ENCODE measurements at regions not wholly inside any gene's neighbourhood (a gene's known extent, or its start where the extent isn't known, plus 50 kb on each side); places are given as distances from the start of the nearest gene placed in this dataset.

DNA sequence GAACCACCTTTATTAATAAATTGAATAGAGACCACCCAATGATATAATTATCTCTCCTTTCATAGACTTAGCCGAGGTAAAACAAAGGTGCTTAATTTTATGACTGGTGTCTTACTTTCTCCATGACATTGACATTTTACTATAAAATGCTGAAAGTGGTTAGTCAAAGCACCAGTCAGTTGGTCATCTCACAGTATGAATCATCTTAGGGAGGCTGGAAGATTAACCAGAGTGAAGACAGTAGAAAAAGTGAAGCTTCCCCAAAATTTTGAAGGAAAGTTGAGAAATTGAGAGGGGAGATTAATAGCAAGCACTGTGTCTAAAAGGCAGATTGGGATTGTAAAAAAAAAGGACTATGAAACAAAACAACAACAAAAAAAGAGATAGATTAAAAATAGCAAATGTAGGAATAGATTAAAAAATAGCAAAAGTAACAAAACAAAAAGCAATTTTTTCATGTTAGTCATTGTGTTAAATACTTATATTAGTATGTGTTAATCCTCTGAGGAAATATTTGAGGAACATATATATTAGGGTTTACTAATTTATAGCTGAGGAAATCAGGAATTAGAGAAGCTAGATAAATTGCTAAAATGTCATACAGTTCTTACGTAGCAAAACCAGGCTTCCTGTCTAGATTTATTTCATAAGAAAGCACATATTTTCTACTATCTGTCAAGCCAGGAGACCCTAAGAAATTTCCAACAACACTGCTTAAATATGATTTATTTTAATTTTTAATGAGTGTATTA, 557.3 kb upstream of the ANO5 start:
- H3K4me2 ChIP-seq (ENCODE audit: insufficient read depth, low read length): no peak overlapping the region
- 3% methylated on average over 2 of the region's 2 CpGs for WGBS (ENCODE audit: insufficient coverage, low coverage, missing lambda C conversion rate)
- H3K27ac ChIP-seq (ENCODE audit: extremely low read depth, low read depth, low read length): no peak overlapping the region
- ChIA-PET POLR2A (no interaction called here), CTCF (ENCODE audit: low intra/inter-chr PET ratio) (no interaction called here)
- H4K20me1 ChIP-seq (replicated peaks; ENCODE audit: control insufficient read depth, insufficient read depth, low read length): no peaks in the 10 kb centered on the region
- no peaks in the 10 kb centered on the region for H3K4me1 ChIP-seq (replicated peaks in 1 of 2; ENCODE audit: control insufficient read depth in 2 of 2, insufficient read depth in 2 of 2, low read length in 2 of 2)
- DNase-seq (ENCODE audit: extremely low read depth in 1 of 4, low spot score in 3 of 4) (no peak), ATAC-seq (no peak), FAIRE-seq (no peak)
- intact Hi-C loops (cut with micrococcal nuclease) (no loop called here), in situ Hi-C loops (cut with MboI) (no loop called here)
- no peaks in the 10 kb centered on the region for H3K79me2 ChIP-seq (ENCODE audit: control insufficient read depth, insufficient read depth, low read length)
- H3K27me3 ChIP-seq (ENCODE audit: control insufficient read depth in 2 of 2, insufficient read depth in 2 of 2, low read length in 2 of 2): no peaks in the 10 kb centered on the region
- no peaks in the 10 kb centered on the region for H3K36me3 ChIP-seq (ENCODE audit: control insufficient read depth, insufficient read depth, low read length)
- H3K4me3 ChIP-seq: no peak overlapping the region
- H2AFZ ChIP-seq (ENCODE audit: low read depth, low read length): no peak overlapping the region
- H3K9me3 ChIP-seq (replicated peaks; ENCODE audit: control insufficient read depth, insufficient read depth, low read depth, low read length): no peaks in the 10 kb centered on the region; the same call in 1 of the 2 replicates
- no peaks in the 10 kb centered on the region for H3K9me1 ChIP-seq (ENCODE audit: control insufficient read depth, insufficient read depth, low read length)
- BruUV-seq (replicated peaks): no TSS peak
- H3K9ac ChIP-seq (ENCODE audit: insufficient read depth in 1 of 2, low read depth in 2 of 2, low read length in 2 of 2): no peak overlapping the region
- no peak for TF ChIP-seq HLTF (IDR thresholded peaks at IDR 0.05)
- TF ChIP-seq KDM1A (IDR thresholded peaks at IDR 0.05): no peak
- no peak for TF ChIP-seq NRF1 (conservative IDR thresholded peaks at IDR 0.05 in 1 of 2, IDR thresholded peaks at IDR 0.05 in 1 of 2)
- no peak for TF ChIP-seq CREBBP (IDR thresholded peaks at IDR 0.05; ENCODE audit: low read depth, low read length)
- no peak for TF ChIP-seq PRPF4 (IDR thresholded peaks at IDR 0.05; ENCODE audit: insufficient read depth, low read depth, low read length, poor library complexity, severe bottlenecking)
- TF ChIP-seq ZFX (CRISPR knock-in tag; IDR thresholded peaks at IDR 0.05): no peak
- TF ChIP-seq CBFA2T2 (conservative IDR thresholded peaks at IDR 0.05): no peak
- TF ChIP-seq, protein P1, sequence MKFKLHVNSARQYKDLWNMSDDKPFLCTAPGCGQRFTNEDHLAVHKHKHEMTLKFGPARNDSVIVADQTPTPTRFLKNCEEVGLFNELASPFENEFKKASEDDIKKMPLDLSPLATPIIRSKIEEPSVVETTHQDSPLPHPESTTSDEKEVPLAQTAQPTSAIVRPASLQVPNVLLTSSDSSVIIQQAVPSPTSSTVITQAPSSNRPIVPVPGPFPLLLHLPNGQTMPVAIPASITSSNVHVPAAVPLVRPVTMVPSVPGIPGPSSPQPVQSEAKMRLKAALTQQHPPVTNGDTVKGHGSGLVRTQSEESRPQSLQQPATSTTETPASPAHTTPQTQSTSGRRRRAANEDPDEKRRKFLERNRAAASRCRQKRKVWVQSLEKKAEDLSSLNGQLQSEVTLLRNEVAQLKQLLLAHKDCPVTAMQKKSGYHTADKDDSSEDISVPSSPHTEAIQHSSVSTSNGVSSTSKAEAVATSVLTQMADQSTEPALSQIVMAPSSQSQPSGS (CRISPR knock-in tag; IDR thresholded peaks at IDR 0.05): no peak
- TF ChIP-seq, protein P2, sequence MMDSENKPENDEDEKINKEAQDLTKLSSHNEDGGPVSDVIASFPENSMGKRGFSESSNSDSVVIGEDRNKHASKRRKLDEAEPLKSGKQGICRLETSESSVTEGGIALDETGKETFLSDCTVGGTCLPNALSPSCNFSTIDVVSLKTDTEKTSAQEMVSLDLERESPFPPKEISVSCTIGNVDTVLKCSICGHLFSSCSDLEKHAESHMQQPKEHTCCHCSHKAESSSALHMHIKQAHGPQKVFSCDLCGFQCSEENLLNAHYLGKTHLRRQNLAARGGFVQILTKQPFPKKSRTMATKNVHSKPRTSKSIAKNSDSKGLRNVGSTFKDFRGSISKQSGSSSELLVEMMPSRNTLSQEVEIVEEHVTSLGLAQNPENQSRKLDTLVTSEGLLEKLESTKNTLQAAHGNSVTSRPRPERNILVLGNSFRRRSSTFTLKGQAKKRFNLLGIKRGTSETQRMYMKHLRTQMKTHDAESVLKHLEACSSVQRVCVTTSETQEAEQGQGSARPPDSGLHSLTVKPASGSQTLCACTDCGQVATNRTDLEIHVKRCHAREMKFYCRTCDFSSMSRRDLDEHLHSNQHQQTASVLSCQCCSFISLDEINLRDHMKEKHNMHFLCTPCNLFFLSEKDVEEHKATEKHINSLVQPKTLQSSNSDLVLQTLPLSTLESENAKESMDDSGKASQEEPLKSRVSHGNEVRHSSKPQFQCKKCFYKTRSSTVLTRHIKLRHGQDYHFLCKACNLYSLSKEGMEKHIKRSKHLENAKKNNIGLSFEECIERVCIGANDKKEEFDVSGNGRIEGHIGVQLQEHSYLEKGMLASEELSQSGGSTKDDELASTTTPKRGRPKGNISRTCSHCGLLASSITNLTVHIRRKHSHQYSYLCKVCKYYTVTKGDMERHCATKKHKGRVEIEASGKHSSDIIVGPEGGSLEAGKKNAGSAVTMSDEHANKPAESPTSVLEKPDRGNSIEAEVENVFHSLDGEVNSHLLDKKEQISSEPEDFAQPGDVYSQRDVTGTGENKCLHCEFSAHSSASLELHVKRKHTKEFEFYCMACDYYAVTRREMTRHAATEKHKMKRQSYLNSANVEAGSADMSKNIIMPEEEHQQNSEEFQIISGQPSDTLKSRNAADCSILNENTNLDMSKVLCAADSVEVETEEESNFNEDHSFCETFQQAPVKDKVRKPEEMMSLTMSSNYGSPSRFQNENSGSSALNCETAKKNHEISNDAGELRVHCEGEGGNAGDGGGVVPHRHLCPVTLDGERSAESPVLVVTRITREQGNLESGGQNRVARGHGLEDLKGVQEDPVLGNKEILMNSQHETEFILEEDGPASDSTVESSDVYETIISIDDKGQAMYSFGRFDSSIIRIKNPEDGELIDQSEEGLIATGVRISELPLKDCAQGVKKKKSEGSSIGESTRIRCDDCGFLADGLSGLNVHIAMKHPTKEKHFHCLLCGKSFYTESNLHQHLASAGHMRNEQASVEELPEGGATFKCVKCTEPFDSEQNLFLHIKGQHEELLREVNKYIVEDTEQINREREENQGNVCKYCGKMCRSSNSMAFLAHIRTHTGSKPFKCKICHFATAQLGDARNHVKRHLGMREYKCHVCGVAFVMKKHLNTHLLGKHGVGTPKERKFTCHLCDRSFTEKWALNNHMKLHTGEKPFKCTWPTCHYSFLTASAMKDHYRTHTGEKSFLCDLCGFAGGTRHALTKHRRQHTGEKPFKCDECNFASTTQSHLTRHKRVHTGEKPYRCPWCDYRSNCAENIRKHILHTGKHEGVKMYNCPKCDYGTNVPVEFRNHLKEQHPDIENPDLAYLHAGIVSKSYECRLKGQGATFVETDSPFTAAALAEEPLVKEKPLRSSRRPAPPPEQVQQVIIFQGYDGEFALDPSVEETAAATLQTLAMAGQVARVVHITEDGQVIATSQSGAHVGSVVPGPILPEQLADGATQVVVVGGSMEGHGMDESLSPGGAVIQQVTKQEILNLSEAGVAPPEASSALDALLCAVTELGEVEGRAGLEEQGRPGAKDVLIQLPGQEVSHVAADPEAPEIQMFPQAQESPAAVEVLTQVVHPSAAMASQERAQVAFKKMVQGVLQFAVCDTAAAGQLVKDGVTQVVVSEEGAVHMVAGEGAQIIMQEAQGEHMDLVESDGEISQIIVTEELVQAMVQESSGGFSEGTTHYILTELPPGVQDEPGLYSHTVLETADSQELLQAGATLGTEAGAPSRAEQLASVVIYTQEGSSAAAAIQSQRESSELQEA (IDR thresholded peaks at IDR 0.05; ENCODE audit: low read depth): no peak
- no peak for TF ChIP-seq TEAD1 (CRISPR knock-in tag; IDR thresholded peaks at IDR 0.05)
- no peak for TF ChIP-seq MEF2A (IDR thresholded peaks at IDR 0.05; ENCODE audit: control insufficient read depth, low read depth, low read length)
- TF ChIP-seq FOSL1 (tag; conservative IDR thresholded peaks at IDR 0.05): no peak
- TF ChIP-seq ELF1 (tag; IDR thresholded peaks at IDR 0.05): no peak
- no peak for TF ChIP-seq ZNF3 (CRISPR knock-in tag; IDR thresholded peaks at IDR 0.05)
